ENCODE measurements at regions not wholly inside any gene's neighbourhood (a gene's known extent, or its start where the extent isn't known, plus 50 kb on each side); places are given as distances from the start of the nearest gene placed in this dataset.
"Not testable (repeated sequence)": the region's sequence is repeated elsewhere in the genome, so short reads cannot be mapped to it uniquely, and the experiment has no call there.

DNA sequence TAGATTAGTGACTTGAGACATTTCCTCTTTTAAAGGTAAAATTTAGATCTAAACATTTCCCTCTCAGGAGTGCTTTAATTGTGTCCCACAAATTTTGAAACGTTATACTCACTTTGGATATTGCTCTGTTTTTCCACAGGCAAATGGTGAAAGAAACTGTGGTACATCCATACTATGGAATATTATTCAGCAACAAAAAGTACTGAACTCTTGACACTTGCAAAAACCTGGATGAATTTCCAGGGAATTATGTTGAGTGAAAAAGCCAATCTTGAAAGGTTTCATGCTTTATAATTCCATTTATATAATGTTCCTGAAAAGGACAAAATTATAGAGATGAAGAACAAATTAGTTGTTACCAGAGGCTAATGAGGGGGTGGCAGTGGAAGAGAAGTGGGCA is 153.3 kb upstream of the SVIL start:
- no peak for DNase-seq (ENCODE audit: low spot score)

DNA sequence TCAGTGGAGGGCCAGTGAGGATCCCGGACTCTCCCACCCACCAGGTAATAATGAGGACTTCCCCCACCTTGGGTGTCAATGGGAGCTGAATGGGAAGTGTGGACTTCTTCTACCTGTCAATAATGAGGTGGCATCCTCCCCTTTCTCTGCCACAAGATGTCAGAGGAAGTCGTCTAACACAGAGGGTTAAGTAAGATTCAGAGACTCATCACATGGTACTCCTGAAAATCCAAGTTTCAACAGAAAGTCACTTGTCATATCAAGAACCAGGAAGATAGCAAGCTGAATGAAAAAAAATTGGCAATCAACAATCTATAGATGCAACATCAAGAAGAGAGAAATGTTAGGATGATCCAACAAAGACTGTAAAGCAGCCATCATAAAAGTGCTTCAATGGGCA is 150.9 kb upstream of the SVIL start:
- DNase-seq (ENCODE audit: low spot score), result no peak

DNA sequence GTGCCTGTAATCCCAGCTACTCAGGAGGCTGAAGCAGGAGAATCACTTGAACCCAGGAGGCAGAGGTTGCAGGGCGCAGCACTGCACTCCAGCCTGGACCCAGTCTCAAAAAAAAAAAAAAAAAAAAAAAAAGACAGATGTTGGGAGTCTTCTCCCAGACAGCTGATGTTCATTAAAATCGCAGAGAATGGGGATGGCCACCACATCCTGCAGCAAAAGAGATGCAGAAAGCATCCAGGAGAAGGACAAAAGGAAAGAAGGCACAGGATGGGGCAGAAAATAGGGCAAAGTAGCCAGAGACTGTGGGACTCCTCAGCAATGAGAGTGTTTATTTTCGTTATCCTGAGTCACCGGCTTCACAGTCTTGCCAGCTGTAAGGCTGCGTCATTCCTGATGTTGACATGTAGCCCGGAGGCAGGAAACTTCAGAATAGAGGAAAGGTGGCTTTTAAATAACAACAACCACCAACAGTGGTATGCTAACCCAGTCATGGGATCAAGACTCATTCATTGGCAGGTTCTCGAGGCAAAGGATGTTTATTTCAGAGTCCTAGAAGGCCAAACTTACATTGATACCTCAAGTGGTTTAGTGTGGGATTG is 149.5 kb upstream of the SVIL start:
- peak; percentile 11 for DNase-seq (ENCODE audit: low spot score)

DNA sequence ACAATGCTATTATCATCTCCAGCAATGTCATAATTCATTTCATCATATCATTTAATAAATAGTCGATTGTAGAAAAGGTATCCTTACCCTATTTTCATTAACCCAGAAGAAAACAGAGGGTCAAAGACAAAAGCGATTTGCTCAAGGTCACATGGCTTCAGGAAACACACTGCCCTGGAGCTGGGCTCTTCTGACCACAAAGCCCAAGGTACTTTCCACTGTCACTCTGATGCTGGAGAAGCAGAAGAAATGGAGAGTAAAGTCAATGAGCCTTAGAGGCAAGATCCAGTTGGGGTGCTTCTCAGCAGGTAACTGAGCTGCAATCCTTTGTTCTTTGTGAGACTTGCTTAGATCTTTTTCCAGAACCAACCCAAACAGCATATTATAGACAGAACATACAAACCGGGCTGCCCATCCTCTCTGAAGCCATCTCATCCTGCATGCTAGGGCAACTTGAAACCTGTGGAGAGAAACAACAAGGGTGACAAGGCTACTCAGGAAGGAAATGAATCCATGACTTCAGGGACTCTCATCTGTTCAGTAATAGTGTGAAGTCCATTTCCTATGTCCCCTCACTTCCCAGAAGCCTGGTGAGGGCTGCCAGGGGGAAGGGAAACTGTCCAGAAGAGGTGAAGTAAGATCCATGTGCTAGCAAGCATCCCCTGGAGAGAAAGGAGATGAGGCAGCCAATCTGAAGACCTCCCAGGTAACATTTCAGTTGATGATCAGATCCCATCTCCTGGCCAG is 148.6 kb upstream of the SVIL start:
- DNase-seq (ENCODE audit: low spot score), result no peak

DNA sequence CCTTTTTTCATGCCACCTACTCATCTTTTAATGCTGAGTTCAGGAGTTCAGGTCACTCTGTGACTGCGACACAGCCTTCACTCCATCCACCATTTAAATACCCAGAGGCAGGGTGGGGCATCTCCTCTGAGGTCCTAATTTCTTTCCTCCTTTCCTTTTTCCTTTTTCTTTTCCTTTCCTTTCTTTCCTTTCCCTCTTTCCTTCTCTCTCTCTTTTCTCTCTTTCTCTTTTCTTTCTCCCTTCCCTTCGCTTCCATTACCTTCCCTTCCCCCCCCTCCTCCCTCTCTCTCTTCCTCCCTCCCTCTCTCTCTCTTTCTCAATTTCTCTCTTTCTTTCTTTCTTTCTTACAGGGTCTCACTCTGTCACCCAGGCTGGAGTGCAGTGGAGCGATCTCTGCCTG is 145.9 kb upstream of the SVIL start:
- DNase-seq (ENCODE audit: low spot score), result no peak

DNA sequence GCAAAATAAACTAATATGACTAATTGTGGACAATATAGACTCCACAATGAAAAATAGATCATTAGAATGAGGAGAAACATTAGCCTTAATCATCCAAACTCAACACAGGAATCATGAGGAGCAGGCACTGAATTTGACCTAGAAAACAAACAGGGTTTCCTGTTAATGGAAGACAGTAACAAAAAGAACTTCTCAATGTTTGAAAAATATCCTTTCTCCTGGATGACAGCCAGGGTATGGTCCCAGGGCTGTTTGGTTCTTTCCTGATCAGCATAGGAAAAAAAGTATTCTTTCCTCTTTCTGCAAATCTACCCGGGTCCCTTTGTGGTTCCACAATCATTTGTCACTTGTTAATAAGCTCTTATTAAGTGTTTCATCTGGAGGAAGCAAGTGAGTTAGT is 145.3 kb upstream of the SVIL start:
- no peak for DNase-seq (ENCODE audit: low spot score)

DNA sequence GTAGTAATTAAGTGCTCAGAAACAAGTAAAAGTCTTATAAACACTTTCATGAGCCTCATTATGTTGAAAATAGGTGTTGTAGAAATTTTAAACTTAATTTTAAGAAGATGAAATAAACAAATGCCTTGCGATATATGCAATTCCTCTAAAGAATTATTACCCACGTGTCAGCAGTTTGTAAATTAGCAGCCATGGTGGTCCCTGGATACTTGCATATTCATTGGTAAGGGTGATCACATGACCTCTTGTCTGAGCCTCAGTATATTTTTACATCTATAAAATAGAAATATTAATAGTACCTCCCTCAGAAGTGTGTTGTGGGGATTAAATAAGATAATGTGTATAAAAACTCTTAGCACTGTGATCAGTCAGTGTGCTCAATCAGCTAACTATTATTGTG is 141.5 kb upstream of the SVIL start:
- no peak for DNase-seq (ENCODE audit: low spot score)

DNA sequence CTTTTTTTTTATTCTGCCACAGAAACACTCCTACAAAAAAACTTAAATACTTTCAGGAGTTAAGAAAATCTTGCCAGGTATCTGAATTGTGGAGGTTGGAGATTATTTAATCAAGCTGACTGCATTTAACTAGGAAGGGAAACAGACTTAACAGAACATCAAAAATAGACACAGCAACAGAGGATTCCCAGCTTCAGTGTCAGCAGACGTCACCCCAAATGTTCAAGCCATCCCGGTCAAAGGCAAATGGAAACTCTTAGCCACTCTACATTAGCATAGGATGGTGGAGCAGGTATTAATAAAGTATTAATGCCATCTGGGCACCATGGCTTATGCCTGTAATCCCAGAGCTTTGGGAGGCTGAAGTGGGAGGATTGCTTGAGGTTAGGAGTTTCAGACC is 139.7 kb upstream of the SVIL start:
- no peak for DNase-seq (ENCODE audit: low spot score)

DNA sequence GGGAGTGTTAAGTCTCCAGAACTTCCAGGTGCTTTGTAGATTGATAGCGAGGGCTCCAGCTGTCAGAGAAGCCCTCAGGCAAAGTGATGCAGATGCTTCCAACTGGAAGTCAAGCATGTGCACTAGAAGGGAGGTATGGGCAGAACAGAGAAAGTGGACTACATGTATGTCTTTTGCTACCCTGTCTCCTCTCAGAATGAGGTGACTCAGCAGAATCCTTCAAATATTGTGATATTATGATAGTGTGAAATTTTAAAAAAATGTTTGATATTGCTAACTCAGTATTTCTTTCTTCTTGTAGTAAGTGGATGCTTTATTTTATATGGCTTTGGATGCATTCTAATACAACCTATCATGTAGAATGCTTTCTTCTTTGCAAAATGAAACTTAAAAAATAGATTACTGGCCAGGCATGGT is 138.9 kb upstream of the SVIL start:
- DNase-seq (ENCODE audit: low spot score), result no peak

DNA sequence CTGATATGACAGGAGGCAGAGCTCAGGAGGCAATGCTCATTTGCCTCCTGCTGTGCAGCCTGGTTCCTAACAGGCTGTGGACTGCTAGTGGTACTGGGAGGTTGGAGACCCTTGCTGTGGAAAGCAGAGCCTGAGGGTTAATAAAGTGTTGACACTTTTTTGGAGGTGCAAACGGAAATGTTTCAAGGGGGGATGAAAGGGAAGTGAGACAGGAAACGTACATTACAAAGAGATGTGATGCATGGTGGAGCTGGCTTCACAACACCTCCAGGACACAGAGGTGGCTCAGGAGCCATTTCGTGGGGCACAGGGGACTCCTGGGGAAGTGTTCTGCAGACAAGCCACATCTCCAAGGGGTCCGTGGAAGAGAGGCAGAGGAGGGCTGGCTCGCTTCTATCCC is 137.6 kb upstream of the SVIL start:
- no peak for DNase-seq (ENCODE audit: low spot score)

DNA sequence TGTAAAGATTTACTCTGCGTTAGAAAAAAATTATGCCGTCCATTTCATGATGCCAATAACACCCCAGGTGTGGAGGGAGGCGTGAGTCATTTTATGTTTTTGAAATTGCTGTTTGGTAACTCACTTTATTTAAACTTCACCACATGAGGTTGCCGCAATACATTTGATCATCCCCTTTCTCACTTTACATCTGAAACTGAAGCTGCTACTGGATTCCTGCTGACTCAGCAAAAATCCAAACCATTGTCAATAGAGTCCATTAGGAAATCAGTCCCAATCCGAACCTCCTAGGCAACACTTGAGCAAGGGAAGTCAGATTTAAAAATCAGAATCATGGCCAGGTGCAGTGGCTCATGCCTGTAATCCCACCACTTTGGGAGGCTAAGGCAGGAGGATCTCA is 136.6 kb upstream of the SVIL start:
- DNase-seq (ENCODE audit: low spot score), result no peak

DNA sequence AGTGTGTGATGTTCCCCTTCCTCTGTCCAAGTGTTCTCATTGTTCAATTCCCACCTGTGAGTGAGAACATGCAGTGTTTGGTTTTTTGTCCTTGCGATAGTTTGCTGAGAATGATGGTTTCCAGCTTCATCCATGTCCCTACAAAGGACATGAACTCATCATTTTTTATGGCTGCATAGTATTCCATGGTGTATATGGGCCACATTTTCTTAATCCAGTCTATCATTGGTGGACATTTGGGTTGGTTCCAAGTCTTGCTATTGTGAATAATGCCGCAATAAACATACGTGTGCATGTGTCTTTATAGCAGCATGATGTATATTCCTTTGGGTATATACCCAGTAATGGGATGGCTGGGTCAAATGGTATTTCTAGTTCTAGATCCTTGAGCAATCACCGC is 134.5 kb upstream of the SVIL start:
- not testable (repeated sequence) for DNase-seq (ENCODE audit: low spot score)

DNA sequence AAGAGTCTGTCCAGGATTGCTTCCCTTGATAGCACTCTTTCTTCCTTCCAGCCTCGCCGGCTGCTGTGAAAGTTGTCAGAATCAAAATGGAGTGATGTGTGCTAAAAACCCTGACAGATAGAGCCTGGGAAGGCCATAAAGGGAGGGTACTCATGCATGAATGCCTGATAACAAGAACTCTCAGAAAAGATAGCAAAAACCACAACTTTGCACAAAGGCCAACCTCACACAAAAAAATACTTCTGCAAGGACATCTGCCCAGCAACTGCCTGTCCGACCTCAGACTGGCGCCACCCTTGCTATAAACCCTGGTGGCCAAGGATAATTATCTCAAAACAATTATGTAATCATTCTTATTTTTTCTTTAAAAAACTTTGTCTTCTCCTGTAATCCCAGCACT is 133.2 kb upstream of the SVIL start:
- DNase-seq (ENCODE audit: low spot score), result no peak

DNA sequence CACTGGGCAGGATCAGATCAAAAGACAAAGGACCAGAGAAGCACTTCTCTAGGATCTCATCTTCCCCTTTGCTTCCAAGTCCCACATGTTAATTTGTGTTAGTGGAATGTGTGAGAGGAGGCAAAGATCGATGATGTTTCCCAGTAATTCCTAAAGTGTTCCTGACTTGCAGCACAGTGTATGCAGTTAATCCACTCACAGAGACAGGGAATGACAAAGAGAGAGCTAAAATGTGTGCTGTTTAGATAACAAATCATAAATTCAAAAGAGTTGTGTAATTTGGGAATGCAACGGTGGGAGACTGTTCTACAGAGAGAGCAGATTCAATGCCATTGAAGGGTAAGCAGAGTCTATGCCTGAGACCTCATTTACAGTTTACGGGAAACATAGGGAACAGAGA is 132.0 kb upstream of the SVIL start:
- no peak for DNase-seq (ENCODE audit: low spot score)

DNA sequence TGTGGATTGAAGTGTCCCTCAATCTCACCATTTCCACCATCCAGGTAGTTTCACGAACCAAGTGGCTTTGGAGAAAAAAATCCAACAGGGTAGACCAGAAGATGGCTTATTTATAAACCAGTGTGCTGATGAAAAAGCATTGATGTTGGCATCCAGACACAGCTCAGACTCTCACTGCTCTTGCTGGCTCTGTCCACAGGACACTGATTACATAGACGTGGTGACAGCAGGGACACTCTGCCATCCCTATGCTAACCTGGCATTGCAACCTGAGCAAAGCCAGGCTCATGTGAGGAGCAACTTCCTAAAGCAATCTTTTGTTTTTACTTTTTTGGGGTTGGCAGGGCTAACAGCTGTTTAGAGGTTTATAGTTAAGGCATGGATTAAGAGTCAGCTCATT is 130.6 kb upstream of the SVIL start:
- DNase-seq (ENCODE audit: low spot score), result no peak

DNA sequence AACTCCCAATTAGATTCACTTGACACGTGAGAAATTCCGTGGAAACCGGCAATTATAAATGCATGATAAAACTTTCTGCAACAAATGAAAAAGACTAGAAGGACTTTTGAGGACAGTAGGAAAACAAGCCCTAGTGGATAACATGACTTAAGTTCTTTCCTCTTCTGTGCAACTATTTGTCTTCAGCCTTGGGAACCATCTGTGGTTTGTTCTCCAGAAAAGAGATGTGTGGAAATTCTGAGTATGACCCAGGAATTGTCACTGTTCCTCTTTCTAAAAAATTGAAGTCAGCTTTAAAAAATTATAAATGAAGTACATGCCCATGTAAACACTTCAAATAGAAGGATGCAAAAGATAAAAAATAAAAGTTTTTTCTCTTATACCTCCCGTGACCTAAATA is 128.6 kb upstream of the SVIL start:
- no peak for DNase-seq (ENCODE audit: low spot score)

DNA sequence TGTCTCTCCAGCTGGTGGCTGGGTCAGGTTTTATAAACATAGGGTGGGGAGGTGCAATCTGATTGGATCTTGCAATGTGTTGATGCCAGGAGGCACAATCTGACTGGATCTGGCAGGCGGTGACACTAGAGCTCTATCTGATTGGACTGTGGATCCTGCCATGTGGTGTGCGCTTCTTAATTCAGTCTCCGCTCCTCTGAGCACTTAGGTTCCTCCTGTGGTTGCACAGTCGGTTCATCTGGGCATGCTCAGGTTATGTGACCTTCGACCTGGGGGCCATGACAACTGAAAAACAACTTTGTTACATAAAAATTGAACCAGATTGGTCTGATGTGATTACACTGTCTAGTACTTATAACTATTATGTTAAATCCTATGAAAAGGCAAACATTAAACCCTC is 127.1 kb upstream of the SVIL start:
- DNase-seq (ENCODE audit: low spot score), result no peak

DNA sequence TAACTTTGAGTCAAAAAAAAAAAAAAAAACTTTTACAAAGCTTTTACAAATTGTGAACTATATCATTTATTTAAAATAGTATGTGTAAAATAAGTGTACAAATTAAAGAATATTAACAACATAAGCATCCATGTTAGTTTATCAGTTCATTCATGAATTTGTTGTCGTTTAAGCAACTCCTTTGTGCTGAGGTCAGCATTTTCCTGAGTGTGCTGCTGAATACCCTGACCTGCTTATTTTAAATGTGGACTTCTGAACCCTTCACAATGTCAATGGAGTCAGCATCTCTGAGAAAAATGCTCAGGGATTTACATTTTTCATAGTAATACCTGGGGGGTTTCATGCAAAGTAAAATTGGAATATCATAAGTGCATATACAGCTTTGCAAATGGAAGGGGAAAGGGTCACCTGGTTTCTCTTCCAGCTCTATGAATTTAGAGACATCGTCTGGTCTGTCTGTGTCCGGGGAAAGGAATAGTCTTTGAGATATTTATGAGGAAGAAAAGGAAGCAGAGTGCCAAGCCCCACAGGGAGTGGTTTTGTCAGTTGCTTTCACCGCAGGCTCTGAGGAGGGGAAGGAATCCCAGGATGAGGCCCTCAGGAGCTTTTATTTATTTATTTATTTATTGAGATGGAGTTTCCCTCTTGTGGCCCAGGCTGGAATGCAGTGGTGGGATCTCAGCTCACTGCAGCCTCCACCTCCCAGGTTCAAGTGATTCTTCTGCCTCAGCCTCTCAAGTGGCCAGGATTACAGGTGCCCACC is 125.5 kb upstream of the SVIL start:
- no peak for DNase-seq (ENCODE audit: low spot score)

DNA sequence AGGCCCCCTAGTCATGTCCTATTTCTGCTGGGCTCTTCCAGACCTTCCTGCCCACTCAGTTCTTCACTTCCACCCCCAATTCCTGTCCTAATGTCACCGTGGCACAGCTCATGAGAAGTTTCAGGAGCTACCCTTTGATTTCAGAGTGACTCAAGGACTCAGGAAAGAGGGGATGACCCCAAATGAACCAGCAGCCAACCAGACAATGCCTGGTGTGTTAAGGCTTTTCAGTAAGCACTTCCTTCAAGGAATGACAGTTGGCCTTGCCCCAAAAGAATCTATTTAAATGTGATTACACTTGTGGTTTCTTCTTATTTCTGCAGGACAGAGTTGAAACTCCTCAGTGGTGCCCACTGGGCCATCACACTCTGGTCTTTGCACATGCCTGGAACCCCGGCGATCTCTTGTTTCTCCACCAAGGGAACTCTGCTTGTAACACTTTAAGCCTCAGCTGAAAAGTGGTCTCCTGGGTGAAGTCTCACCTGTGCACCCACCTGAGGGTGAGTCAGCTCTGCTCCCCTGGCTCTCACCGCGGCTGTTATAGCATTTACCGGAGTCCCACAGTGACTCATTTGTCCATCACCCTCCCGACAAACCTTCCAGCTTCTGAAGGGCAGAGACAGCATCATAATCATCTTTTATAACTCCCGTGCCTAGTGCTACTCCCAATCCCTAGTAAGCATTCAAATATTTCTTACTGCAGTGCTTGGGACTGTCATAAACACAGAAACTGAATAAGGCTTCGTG is 123.0 kb upstream of the SVIL start:
- no peak for DNase-seq (ENCODE audit: low spot score)

DNA sequence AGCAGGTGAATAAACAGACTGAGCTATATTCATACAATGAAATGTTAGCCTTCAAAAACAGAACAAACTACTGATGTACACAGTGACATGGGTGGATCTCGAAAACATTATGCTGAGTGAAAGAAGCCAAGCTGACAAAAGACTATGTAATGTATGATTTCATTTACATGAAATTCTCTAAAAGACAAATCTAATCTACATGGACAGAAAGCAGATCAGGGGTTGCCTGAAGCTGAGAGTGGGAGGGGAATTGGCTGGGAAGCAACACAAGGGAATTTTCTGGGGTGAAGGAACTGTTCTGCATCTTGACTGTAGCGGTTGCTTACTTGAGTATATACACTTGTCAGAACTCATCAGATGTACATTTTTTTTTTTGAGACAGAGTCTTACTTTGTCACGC is 121.7 kb upstream of the SVIL start:
- no peak for DNase-seq (ENCODE audit: low spot score)

DNA sequence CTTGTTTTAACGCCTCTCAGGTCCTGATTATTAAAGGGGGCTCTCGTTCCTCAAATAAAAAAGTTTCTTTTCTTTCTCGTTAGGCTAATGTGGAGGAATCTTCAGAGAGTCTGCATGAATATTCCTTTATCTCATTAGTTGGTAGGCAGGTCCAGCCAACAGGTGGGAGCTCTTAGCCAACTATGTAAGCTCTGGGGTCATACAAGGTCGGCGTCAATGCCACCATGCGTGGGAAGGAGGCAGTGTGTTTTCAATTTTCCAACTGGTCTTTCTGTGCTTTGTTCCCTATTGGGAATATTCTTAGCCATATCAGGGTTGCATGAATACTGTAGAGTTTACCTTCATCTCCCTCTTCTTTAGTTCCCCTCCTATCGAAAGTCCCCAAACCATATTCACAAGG is 118.5 kb upstream of the SVIL start:
- DNase-seq (ENCODE audit: low spot score), result no peak

DNA sequence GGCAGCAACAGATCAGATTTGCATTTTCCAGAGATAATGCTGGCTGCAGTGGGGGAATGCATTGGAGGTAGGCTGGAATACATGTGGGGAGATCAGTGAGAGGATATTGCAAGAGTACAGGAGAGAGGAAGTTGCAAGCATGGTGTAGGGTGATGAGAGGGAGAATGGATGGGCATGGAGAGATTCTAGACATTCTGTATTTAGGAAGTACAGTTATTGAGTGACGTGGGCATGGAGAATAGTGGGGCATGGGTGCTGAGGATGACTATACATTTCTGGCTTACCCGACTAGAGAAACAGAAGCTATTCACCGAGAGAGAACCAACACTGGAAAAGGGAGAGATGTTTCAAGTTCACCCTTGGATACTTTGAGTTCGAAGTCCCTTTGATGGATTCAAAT is 116.9 kb upstream of the SVIL start:
- no peak for DNase-seq (ENCODE audit: low spot score)

DNA sequence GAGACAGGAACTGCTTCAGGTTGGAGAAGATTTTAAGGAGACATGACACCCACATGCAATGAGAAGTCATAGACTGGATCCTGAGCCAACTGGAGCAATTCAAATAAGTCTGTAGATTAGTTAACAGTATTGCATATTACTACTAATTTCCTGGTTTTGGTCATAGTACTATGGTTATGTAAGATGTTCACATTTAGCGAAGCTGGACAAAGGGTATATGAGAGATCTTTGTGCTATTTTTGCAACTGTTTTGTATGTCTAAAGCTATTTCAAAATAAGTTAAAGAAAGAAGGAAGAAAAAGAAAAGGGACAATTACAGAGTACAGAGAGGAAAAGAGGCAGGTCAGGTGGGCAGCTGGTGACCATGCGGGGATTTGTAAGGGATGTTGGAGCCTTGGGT is 116.5 kb upstream of the SVIL start:
- DNase-seq (ENCODE audit: low spot score), result no peak
